ENCODE measurements at regions not wholly inside any gene's neighbourhood (a gene's known extent, or its start where the extent isn't known, plus 50 kb on each side); places are given as distances from the start of the nearest gene placed in this dataset.

- no peak for DNase-seq
These were observed 1482.1 kb upstream of the MIR17HG start for GRCh38 chr13:89865164-89866064.

DNA sequence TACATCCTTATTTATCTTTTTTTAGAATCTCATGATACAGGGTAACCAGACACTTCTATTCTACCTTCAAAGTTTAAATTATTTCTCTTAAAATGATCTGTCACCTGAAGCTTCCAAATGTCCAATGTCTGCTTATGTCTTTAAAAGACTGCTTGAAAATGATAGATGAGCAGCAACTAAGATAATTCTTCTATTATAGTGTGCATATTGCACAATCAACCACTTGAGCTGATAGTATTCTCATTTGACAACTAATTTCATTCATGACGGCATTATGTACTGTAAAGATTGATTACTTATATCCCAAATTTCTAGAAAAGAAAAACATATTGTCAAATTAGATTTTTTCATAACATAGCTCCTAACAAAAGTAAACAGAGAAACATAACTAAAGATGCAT, 1478.2 kb upstream of the MIR17HG start:
- no peak for DNase-seq

GRCh38 chr13:89878904-89879303, 1468.6 kb upstream of the MIR17HG start:
- no peak for DNase-seq

GRCh38 chr13:89880201-89880600, 1467.3 kb upstream of the MIR17HG start:
- no peak for DNase-seq

- DNase-seq: no peak
These were observed 1463.5 kb upstream of the MIR17HG start for GRCh38 chr13:89883893-89884448.

- DNase-seq: no peak
These were observed 1456.7 kb upstream of the MIR17HG start for GRCh38 chr13:89890806-89891205.

GRCh38 chr13:89891416-89891815, 1456.1 kb upstream of the MIR17HG start:
- no peak for DNase-seq

- no peak for DNase-seq
These were observed 1449.8 kb upstream of the MIR17HG start for GRCh38 chr13:89897681-89898080.

- no peak for DNase-seq
These were observed 1448.0 kb upstream of the MIR17HG start for GRCh38 chr13:89899302-89900103.

- no peak for DNase-seq
These were observed 1447.3 kb upstream of the MIR17HG start for GRCh38 chr13:89900104-89900765.

GRCh38 chr13:89902223-89902622, 1445.3 kb upstream of the MIR17HG start:
- no peak for DNase-seq

GRCh38 chr13:89903115-89903514, 1444.4 kb upstream of the MIR17HG start:
- DNase-seq: no peak

GRCh38 chr13:89910166-89910565, 1437.3 kb upstream of the MIR17HG start:
- DNase-seq: no peak

DNA sequence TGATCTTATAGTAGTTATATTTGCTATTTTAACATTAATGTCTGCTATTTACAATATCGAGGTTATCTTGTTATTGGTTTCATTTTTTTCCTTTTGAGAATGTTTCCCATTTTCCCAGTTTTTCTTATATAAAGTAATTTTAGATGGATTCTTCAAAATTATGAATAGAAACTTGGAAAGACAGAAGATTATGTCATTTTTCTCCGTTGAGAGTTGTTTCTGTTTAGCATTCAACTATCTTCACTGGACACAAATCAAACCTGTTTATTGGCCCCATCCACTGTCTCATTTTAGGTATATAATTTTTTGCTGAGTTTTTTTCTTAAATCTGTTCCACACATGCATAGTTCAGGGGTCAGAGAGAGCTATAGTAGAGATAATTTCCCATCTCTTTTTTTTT, 1430.9 kb upstream of the MIR17HG start:
- no peak for DNase-seq

GRCh38 chr13:89920461-89920860, 1427.0 kb upstream of the MIR17HG start:
- DNase-seq: no peak

GRCh38 chr13:89923052-89923451, 1424.4 kb upstream of the MIR17HG start:
- DNase-seq: no peak

- DNase-seq: no peak
These were observed 1423.8 kb upstream of the MIR17HG start for GRCh38 chr13:89923736-89924135.

DNA sequence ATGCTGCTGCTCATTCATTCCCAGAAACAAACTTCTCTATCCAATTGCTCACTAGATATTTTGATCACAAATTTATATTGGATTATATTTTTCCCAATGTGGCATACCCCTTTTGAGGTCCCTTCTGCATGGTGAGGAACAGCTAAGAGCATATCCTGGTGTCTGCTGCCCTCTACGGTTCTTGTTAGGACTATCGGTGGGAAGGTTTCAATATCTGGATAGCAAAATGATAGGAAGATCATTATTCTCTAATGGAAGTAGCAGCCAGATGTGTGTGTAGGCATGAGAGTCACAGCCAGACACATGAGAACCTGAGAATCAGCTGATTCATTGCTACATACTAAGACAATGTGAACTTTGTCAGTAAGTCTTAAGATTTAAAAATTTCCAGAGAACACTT, 1422.4 kb upstream of the MIR17HG start:
- no peak for DNase-seq

GRCh38 chr13:89930861-89931260, 1416.6 kb upstream of the MIR17HG start:
- no peak for DNase-seq

GRCh38 chr13:89932902-89933301, 1414.6 kb upstream of the MIR17HG start:
- no peak for DNase-seq

DNA sequence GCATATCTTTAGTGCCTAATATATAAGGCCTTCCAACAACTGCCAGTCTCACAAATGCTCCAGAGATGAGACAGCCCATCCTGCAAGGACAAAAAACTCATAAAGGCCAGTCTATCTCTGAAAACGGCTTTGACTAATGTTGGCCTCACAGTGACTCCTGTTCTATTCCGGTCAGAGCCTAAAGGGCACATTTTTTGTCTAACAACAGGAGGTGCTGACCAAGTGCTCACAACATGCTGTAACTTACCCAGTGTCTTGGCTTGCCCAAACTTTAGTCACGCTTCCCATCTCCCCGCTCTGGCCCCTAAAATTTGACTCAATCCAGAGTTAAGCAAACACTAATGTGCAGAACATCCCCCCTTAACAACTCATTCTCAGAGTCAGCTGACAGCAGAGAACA, 1411.2 kb upstream of the MIR17HG start:
- no peak for DNase-seq

GRCh38 chr13:89937420-89937819, 1410.1 kb upstream of the MIR17HG start:
- DNase-seq: no peak

DNA sequence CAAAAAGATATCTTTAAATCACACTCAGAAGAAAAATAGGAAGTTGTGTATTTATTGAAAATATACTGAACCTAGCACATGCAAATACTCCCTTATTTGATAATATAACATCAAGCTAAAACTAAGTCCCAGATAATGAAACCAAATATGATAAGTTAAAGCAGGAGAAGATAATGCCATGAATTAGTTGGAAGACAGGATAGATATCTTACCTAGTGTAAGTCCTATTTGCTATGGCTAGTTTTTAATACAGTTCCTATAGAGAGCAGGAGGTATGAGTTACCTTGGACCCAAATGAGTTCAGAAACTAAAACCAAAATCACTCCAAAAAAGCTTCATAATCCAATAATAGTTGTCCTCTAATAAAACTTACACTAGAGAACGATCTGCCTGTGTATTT, 1407.1 kb upstream of the MIR17HG start:
- no peak for DNase-seq
